ENCODE measurements at regions not wholly inside any gene's neighbourhood (a gene's known extent, or its start where the extent isn't known, plus 50 kb on each side); places are given as distances from the start of the nearest gene placed in this dataset.

DNA sequence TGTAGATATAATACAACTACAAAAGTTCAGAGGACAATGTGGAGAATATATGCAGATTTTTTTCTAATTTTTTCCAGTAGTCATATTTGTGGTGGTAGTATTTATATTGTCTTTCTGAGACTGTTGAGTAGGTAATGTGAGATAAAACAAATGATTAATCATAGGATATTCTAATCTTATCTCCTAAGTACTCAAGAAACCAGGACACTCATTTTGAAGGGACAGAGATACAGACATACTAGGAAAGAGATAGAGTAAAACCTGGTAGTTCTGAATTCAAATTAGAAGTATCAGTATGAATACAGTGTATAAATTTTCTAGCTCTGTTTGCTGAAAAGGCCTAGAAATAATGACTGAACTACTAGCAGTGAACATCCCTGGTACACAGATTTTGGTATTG, 141.7 kb upstream of the ASIC2 start:
- TF ChIP-seq, protein P1, sequence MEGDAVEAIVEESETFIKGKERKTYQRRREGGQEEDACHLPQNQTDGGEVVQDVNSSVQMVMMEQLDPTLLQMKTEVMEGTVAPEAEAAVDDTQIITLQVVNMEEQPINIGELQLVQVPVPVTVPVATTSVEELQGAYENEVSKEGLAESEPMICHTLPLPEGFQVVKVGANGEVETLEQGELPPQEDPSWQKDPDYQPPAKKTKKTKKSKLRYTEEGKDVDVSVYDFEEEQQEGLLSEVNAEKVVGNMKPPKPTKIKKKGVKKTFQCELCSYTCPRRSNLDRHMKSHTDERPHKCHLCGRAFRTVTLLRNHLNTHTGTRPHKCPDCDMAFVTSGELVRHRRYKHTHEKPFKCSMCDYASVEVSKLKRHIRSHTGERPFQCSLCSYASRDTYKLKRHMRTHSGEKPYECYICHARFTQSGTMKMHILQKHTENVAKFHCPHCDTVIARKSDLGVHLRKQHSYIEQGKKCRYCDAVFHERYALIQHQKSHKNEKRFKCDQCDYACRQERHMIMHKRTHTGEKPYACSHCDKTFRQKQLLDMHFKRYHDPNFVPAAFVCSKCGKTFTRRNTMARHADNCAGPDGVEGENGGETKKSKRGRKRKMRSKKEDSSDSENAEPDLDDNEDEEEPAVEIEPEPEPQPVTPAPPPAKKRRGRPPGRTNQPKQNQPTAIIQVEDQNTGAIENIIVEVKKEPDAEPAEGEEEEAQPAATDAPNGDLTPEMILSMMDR (conservative IDR thresholded peaks at IDR 0.05; ENCODE audit: low read depth, low read length), result no peak
- no peak for DNase-seq (ENCODE audit: low read depth)
- H3K4me3 ChIP-seq (ENCODE audit: low read depth, low read length), result no peak overlapping the region

DNA sequence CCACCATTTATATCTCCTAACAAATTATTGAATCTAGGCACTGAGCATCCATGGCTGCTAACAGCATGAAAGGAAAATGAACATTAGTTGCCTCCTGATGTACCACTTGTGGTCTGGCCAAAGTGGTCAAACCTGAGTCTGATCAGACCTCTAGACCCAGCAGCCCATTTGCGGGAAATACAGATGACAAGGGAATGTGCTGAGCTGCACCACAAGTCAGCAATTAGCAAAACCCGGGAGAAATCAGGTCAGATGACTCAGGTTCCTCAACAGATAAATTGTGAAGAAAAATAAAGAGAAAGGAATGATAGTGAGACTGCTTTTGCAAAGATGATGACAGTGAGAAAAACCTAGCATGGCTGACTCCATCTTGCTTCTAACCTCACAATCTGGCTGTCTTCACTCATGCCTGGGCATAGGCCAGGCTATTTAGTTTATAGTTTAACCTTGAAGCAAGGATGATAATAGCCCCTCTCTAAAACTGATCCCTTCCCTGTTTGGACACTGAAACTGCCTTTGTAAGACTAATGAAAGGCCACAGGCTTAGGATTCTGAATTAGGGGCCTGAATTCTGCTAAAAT, 142.7 kb upstream of the ASIC2 start:
- TF ChIP-seq, protein P1 (conservative IDR thresholded peaks at IDR 0.05; ENCODE audit: low read depth, low read length), result no peak
- H3K4me3 ChIP-seq (ENCODE audit: low read depth, low read length), result no peak overlapping the region
- DNase-seq (ENCODE audit: low read depth), result peak; percentile 40

DNA sequence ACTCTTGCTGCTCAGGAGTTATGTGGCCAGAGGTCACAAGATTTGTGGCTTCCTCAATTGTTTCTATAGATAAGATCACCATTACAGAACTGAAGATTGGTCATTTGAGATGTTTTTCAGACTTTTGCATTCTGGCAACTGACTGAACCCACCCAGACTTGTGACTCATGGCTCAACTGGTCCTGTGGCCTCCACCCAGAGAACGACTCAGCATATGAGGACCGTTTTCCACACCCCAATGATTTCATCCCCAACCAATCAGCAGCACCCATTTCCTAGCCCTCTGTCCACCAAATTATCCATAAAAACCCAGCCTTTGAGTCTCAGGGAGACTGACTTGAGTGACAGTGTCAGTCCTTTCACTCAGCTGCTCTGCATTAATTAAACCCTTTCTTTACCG, 143.2 kb upstream of the ASIC2 start:
- TF ChIP-seq, protein P1 (conservative IDR thresholded peaks at IDR 0.05; ENCODE audit: low read depth, low read length), result no peak
- DNase-seq (ENCODE audit: low read depth), result peak; percentile 49

DNA sequence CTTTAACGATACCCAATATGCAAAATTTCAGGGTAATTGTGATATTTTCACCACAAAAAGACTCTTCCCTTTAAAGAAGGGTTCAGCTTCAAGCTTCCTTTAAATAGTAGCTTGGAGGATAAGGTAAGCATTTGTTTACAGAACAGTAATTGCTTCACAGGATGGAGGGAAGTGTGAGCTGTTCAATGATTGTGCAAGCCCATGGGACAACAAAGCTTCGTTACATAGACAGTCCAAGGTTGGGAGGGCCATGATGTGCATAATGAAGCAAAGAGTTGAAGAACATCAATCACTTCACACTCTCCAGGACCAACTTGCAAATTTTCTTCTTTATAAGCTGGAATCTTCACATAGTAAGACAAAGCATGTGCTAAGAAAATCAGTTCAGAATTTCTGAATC, 145.0 kb upstream of the ASIC2 start:
- DNase-seq (ENCODE audit: low read depth), result peak; percentile 39
- TF ChIP-seq, protein P1 (conservative IDR thresholded peaks at IDR 0.05; ENCODE audit: low read depth, low read length), result no peak
- no peak overlapping the region for H3K4me3 ChIP-seq (ENCODE audit: low read depth, low read length)

More for the DNA sequence above, 143.2 kb upstream of the ASIC2 start:
- H3K4me3 ChIP-seq (ENCODE audit: low read depth, low read length), result no peak overlapping the region

DNA sequence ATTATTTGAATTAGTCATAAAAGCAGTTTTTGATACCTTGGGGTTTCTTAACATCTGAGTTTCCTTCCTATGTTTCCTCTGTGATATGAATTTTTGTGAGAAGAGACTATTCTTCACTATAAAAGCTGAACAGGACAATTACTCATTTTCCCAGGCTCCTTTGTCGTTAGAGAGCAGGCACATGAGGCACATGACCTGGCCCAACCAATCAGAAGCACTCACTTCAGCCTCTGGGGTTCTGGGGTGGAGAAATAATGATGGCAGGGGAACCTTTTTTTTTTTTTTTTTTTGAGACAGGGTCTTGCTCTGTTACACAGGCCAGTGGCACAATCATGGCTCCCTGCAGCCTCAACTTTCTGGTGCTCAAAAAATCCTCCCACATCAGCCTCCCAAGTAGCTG, 145.5 kb upstream of the ASIC2 start:
- no peak overlapping the region for H3K4me3 ChIP-seq (ENCODE audit: low read depth, low read length)
- TF ChIP-seq, protein P1 (conservative IDR thresholded peaks at IDR 0.05; ENCODE audit: low read depth, low read length), result no peak

DNA sequence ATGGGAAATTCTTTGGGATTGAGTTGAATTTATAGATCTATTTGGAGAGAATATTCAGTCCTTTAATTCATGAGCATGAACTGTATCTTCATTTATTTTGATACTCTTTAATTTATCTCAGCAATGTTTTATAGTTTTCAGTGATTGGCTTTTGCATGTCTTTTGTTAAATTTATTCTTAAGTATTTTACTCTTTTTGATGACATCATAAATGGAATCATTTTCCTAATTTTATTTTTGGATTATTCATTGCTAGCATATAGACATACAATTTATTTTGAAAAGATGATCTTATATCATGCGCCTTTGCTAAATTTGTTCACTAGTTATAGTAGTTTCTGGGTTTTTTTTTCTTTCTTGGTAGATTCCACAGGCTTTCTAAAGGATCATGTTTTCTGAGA, 149.2 kb upstream of the ASIC2 start:
- TF ChIP-seq, protein P1 (conservative IDR thresholded peaks at IDR 0.05; ENCODE audit: low read depth, low read length), result no peak
- no peak overlapping the region for H3K4me3 ChIP-seq (ENCODE audit: low read depth, low read length)

More for the DNA sequence above, 145.5 kb upstream of the ASIC2 start:
- DNase-seq (ENCODE audit: low read depth), result no peak

DNA sequence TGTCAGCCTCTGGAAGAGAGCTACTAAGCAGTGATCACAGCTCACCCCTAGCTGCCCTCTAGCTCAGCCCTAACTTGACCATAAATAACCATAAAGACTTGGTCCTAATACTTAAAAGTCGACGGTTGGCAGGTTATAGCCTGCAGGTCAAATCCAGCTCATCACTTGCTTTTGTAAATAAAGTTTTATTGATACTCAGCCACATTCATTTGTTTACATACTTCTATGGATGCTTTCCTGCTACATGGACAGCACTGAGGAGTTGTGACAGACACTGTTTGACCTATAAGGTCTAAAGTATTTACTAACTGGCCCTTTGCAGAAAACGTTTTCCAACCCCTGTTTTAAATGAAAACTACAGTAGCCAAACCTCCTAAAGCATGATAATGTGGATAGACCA, 151.6 kb upstream of the ASIC2 start:
- DNase-seq (ENCODE audit: low read depth), result no peak
- TF ChIP-seq, protein P1 (conservative IDR thresholded peaks at IDR 0.05; ENCODE audit: low read depth, low read length), result no peak
- no peak overlapping the region for H3K4me3 ChIP-seq (ENCODE audit: low read depth, low read length)

More for the DNA sequence above, 149.2 kb upstream of the ASIC2 start:
- DNase-seq (ENCODE audit: low read depth), result no peak
